WTC11 (cell line): ENCODE measurements at regions not wholly inside any gene's neighbourhood (a gene's known extent, or its start where the extent isn't known, plus 50 kb on each side); places are given as distances from the start of the nearest gene placed in this dataset.

ENCODE experiments used
- ATAC-seq: fragments of 200-7000 bp; cut with Tn5 transposase; 2 replicates; pipeline ENCODE4 v1.10.0; 2021; ENCODE audit warnings: mild to moderate bottlenecking, moderate library complexity
- CTCF ChIA-PET: fragments of 300-600 bp; sonication (Branson Sonifier 250); formaldehyde crosslinking; loops from one replicate; lab custom pipeline; 2021; ENCODE audit warnings: antibody characterized with exemption; lab: Charles Lee
- POLR2A ChIA-PET: fragments of 350-600 bp; sonication (Branson Sonifier 250); formaldehyde crosslinking; loops from one replicate; lab custom pipeline; 2021; ENCODE audit warnings: antibody characterized with exemption; lab: Charles Lee
- DNase-seq: peaks from one replicate; pipeline ENCODE4 v3.0.0; 2021; ENCODE audit warnings: low spot score
- H3K27ac Mint-ChIP-seq: 2 replicates; pipeline ENCODE4 v1.8.0; 2021; ENCODE audit warnings: mixed read lengths
- H3K27me3 Mint-ChIP-seq: 2 replicates; pipeline ENCODE4 v1.8.0; 2021; ENCODE audit warnings: low read depth, mild to moderate bottlenecking, moderate library complexity, mixed read lengths
- H3K36me3 Mint-ChIP-seq: 2 replicates; pipeline ENCODE4 v1.8.0; 2021; ENCODE audit warnings: mixed read lengths
- H3K4me1 Mint-ChIP-seq: 2 replicates; pipeline ENCODE4 v1.8.0; 2022; ENCODE audit warnings: mixed read lengths
- H3K4me3 Mint-ChIP-seq: 2 replicates; pipeline ENCODE4 v1.8.0; 2021; ENCODE audit warnings: mild to moderate bottlenecking, moderate library complexity, mixed read lengths
- H3K9me3 Mint-ChIP-seq: 2 replicates; pipeline ENCODE4 v1.8.0; 2021; ENCODE audit warnings: mixed read lengths
- CREB1 ChIP-seq: sonication (generic); formaldehyde crosslinking; IDR thresholded peaks from 2 replicates; pipeline ENCODE4 v1.8.0; 2023; ENCODE audit warnings: mild to moderate bottlenecking, missing genetic modification reagents
- EMX1 ChIP-seq: fragments of 250-450 bp; sonication (Bioruptor Pico); IDR thresholded peaks from 2 replicates; pipeline ENCODE4 v1.8.0; 2021; ENCODE audit warnings: mild to moderate bottlenecking
- FOXP1 ChIP-seq: sonication (generic); formaldehyde crosslinking; IDR thresholded peaks from 2 replicates; pipeline ENCODE4 v1.8.0; 2022; ENCODE audit warnings: missing genetic modification reagents, mild to moderate bottlenecking, moderate library complexity, borderline replicate concordance
- GABPB1 ChIP-seq: sonication (generic); formaldehyde crosslinking; IDR thresholded peaks from 2 replicates; pipeline ENCODE4 v1.8.1; 2023; ENCODE audit warnings: mild to moderate bottlenecking, missing genetic modification reagents
- HMGA2 ChIP-seq: fragments of 250-450 bp; sonication (Bioruptor Pico); IDR thresholded peaks from 2 replicates; pipeline ENCODE4 v1.4.0; 2021; ENCODE audit warnings: mild to moderate bottlenecking, moderate library complexity
- IRF2 ChIP-seq: sonication (generic); formaldehyde crosslinking; IDR thresholded peaks from 2 replicates; pipeline ENCODE4 v1.8.0; 2022; ENCODE audit warnings: low read depth, missing genetic modification reagents, borderline replicate concordance
- KAT7 ChIP-seq: sonication (generic); formaldehyde crosslinking; IDR thresholded peaks from 2 replicates; pipeline ENCODE4 v1.8.1; 2023; ENCODE audit warnings: missing genetic modification reagents, mild to moderate bottlenecking, borderline replicate concordance
- NFATC4 ChIP-seq: fragments of 250-450 bp; sonication (Bioruptor Pico); IDR thresholded peaks from 2 replicates; pipeline ENCODE4 v1.9.0; 2021; ENCODE audit warnings: mild to moderate bottlenecking
- ZNF138 ChIP-seq: sonication (generic); formaldehyde crosslinking; conservative IDR thresholded peaks from 2 replicates; pipeline ENCODE4 v1.8.1; 2022; ENCODE audit warnings: mild to moderate bottlenecking, moderate library complexity, missing genetic modification reagents
- TF ChIP-seq, protein P1 (sequence below): sonication (generic); formaldehyde crosslinking; IDR thresholded peaks from 2 replicates; pipeline ENCODE4 v1.8.0; 2022; ENCODE audit warnings: mild to moderate bottlenecking, missing genetic modification reagents
- TF ChIP-seq, protein P2 (sequence below): sonication (generic); formaldehyde crosslinking; conservative IDR thresholded peaks from 2 replicates; pipeline ENCODE4 v1.8.1; 2023; ENCODE audit warnings: mild to moderate bottlenecking, low read depth, missing genetic modification reagents, moderate library complexity
- TF ChIP-seq, protein P3 (sequence below): sonication (generic); formaldehyde crosslinking; IDR thresholded peaks from 2 replicates; pipeline ENCODE4 v1.8.1; 2023; ENCODE audit warnings: mild to moderate bottlenecking, missing genetic modification reagents, moderate library complexity
- TF ChIP-seq, protein P4 (sequence below): sonication (generic); formaldehyde crosslinking; IDR thresholded peaks from 2 replicates; pipeline ENCODE4 v1.8.0; 2023; ENCODE audit warnings: missing genetic modification reagents, mild to moderate bottlenecking, borderline replicate concordance

DNA sequence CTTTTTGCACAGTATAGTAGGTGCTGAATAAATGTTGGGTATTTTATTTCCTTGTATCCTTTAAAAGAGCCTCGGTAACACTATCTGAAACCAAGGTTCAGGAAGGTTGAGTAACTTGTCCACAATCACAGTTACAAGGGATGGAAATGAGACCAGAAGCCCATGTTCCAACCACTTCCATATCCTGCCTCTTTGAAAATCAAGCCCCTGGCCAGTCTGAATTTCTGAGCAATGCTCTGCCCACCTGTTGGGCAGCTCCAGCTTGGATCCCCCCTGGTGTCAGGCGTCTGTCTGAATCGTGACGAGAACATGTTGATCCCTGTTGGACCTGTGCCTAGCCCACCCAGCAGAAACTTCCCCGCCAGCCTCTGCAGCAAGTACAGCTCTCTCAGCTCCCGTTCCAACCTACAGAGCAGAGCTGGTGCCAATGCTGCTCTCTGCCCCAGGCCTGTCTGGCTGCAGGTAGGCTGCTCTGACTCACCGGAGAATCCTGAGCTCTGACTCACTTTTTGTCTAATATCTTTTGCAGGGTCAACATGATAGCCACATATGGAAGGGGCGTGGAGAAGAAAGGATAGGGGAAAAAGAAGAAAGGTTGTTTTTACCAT, 595.5 kb downstream of the INHBA start:
- POLR2A ChIA-PET, result no interaction called here
- H3K36me3 Mint-ChIP-seq, result no peaks in the 10 kb centered on the region
- peaks cover 11% of the 10 kb centered on the region for H3K4me1 Mint-ChIP-seq
- peak; percentile 59 for ATAC-seq
- CTCF ChIA-PET, result interaction anchor here (0.8 to 2.1 kb wide), 3 partner anchors 9 to 23 kb away, joined by 3 to 4 read pairs (median 4); no protein-coding TSS in a partner anchor
- no peak overlapping the region for H3K27ac Mint-ChIP-seq
- H3K4me3 Mint-ChIP-seq, result no peak overlapping the region
- H3K27me3 Mint-ChIP-seq, result no peaks in the 10 kb centered on the region
- TF ChIP-seq GABPB1 (CRISPR knock-in tag) (no peak), IRF2 (no peak), KAT7 (CRISPR knock-in tag) (no peak), EMX1 (CRISPR knock-in tag) (no peak), ZNF138 (CRISPR knock-in tag) (no peak), HMGA2 (no peak)
- TF ChIP-seq, protein P1, sequence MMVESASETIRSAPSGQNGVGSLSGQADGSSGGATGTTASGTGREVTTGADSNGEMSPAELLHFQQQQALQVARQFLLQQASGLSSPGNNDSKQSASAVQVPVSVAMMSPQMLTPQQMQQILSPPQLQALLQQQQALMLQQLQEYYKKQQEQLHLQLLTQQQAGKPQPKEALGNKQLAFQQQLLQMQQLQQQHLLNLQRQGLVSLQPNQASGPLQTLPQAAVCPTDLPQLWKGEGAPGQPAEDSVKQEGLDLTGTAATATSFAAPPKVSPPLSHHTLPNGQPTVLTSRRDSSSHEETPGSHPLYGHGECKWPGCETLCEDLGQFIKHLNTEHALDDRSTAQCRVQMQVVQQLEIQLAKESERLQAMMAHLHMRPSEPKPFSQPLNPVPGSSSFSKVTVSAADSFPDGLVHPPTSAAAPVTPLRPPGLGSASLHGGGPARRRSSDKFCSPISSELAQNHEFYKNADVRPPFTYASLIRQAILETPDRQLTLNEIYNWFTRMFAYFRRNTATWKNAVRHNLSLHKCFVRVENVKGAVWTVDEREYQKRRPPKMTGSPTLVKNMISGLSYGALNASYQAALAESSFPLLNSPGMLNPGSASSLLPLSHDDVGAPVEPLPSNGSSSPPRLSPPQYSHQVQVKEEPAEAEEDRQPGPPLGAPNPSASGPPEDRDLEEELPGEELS (CRISPR knock-in tag), result no peak
- TF ChIP-seq, protein P2, sequence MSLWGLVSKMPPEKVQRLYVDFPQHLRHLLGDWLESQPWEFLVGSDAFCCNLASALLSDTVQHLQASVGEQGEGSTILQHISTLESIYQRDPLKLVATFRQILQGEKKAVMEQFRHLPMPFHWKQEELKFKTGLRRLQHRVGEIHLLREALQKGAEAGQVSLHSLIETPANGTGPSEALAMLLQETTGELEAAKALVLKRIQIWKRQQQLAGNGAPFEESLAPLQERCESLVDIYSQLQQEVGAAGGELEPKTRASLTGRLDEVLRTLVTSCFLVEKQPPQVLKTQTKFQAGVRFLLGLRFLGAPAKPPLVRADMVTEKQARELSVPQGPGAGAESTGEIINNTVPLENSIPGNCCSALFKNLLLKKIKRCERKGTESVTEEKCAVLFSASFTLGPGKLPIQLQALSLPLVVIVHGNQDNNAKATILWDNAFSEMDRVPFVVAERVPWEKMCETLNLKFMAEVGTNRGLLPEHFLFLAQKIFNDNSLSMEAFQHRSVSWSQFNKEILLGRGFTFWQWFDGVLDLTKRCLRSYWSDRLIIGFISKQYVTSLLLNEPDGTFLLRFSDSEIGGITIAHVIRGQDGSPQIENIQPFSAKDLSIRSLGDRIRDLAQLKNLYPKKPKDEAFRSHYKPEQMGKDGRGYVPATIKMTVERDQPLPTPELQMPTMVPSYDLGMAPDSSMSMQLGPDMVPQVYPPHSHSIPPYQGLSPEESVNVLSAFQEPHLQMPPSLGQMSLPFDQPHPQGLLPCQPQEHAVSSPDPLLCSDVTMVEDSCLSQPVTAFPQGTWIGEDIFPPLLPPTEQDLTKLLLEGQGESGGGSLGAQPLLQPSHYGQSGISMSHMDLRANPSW (CRISPR knock-in tag), result no peak
- TF ChIP-seq, protein P3, sequence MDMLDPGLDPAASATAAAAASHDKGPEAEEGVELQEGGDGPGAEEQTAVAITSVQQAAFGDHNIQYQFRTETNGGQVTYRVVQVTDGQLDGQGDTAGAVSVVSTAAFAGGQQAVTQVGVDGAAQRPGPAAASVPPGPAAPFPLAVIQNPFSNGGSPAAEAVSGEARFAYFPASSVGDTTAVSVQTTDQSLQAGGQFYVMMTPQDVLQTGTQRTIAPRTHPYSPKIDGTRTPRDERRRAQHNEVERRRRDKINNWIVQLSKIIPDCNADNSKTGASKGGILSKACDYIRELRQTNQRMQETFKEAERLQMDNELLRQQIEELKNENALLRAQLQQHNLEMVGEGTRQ (CRISPR knock-in tag), result no peak
- 0 out of 2 replicates have a peak, but pooled peaks cover 3% of the 10 kb centered on the region for H3K9me3 Mint-ChIP-seq
- no peak for DNase-seq

DNA sequence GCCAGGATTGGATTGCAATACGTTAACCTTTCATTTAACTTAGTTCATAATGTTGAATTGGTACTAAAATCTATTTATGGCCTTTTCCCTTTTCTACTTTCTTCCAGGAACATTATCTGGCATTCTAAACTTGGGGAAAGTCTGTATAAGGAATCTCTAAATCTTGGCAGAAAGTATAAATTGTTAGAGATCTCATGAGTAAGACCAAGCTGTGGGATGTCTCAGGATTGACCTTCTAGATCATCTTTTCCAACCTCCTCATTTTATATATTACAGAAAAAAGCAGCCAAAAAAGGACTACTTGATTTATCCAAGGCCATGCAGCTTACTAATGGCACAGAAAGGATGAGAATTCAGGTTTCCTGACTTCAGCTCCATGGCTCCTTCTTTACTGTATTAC, 598.3 kb downstream of the INHBA start:
- POLR2A ChIA-PET, result no interaction called here
- CTCF ChIA-PET, result no interaction called here
- Mint-ChIP-seq H3K4me1 (peaks cover 11% of the 10 kb centered on the region), H3K4me3 (no peak overlapping the region), H3K9me3 (0 out of 2 replicates have a peak, but pooled peaks cover 3% of the 10 kb centered on the region), H3K27ac (no peak overlapping the region), H3K36me3 (no peaks in the 10 kb centered on the region), H3K27me3 (no peaks in the 10 kb centered on the region)
- no peak for TF ChIP-seq CREB1
- no peak for TF ChIP-seq FOXP1 (CRISPR knock-in tag)
- TF ChIP-seq NFATC4 (CRISPR knock-in tag), result no peak
- TF ChIP-seq, protein P4, sequence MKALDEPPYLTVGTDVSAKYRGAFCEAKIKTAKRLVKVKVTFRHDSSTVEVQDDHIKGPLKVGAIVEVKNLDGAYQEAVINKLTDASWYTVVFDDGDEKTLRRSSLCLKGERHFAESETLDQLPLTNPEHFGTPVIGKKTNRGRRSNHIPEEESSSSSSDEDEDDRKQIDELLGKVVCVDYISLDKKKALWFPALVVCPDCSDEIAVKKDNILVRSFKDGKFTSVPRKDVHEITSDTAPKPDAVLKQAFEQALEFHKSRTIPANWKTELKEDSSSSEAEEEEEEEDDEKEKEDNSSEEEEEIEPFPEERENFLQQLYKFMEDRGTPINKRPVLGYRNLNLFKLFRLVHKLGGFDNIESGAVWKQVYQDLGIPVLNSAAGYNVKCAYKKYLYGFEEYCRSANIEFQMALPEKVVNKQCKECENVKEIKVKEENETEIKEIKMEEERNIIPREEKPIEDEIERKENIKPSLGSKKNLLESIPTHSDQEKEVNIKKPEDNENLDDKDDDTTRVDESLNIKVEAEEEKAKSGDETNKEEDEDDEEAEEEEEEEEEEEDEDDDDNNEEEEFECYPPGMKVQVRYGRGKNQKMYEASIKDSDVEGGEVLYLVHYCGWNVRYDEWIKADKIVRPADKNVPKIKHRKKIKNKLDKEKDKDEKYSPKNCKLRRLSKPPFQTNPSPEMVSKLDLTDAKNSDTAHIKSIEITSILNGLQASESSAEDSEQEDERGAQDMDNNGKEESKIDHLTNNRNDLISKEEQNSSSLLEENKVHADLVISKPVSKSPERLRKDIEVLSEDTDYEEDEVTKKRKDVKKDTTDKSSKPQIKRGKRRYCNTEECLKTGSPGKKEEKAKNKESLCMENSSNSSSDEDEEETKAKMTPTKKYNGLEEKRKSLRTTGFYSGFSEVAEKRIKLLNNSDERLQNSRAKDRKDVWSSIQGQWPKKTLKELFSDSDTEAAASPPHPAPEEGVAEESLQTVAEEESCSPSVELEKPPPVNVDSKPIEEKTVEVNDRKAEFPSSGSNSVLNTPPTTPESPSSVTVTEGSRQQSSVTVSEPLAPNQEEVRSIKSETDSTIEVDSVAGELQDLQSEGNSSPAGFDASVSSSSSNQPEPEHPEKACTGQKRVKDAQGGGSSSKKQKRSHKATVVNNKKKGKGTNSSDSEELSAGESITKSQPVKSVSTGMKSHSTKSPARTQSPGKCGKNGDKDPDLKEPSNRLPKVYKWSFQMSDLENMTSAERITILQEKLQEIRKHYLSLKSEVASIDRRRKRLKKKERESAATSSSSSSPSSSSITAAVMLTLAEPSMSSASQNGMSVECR (CRISPR knock-in tag), result no peak
- TF ChIP-seq KAT7 (CRISPR knock-in tag), result no peak
- ATAC-seq (no peak), DNase-seq (no peak)
